Suprapubic skin (tissue), 4 donors: ENCODE measurements at regions not wholly inside any gene's neighbourhood (a gene's known extent, or its start where the extent isn't known, plus 50 kb on each side); places are given as distances from the start of the nearest gene placed in this dataset.

Source experiments
- DNase-seq, 2 donors: peaks; one replicate each; pipeline ENCODE4 v3.0.0-alpha.2; 2019; ENCODE audit warnings: low spot score in 2 of 2
- H3K27ac ChIP-seq: fragments of 200-600 bp; sonication (generic); one replicate; pipeline ENCODE4 v1.5.1; 2019
- H3K27me3 ChIP-seq: fragments of 200-600 bp; sonication (generic); one replicate; pipeline ENCODE4 v1.5.1; 2019
- H3K36me3 ChIP-seq: fragments of 200-600 bp; sonication (generic); one replicate; pipeline ENCODE4 v1.5.1; 2019
- H3K4me1 ChIP-seq: fragments of 200-600 bp; sonication (generic); one replicate; pipeline ENCODE4 v1.5.1; 2019
- H3K4me3 ChIP-seq: fragments of 200-600 bp; sonication (generic); one replicate; pipeline ENCODE4 v1.5.1; 2019; ENCODE audit warnings: mild to moderate bottlenecking
- H3K9me3 ChIP-seq: fragments of 200-600 bp; sonication (generic); one replicate; pipeline ENCODE4 v1.5.1; 2019
- EP300 ChIP-seq: sonication (generic); formaldehyde crosslinking; IDR thresholded peaks from one replicate; pipeline ENCODE4 v1.6.1; 2017; ENCODE audit warnings: antibody characterized with exemption
- POLR2A ChIP-seq, 2 donors: fragments of 450-650 bp; IDR thresholded peaks; one replicate each; pipeline ENCODE4 v1.6.1; 2017; ENCODE audit warnings: antibody characterized with exemption in 2 of 2, mild to moderate bottlenecking in 2 of 2, moderate library complexity in 2 of 2
- POLR2AphosphoS5 ChIP-seq, 3 donors: sonication (generic); formaldehyde crosslinking; IDR thresholded peaks; one replicate each; pipeline ENCODE4 v1.6.1; 2017; ENCODE audit warnings: antibody characterized with exemption in 3 of 3
- WGBS: methylation state at CpG from one replicate; pipeline ENCODE4 v1.1.5; 2018; 5-methylcytosine and 5-hydroxymethylcytosine counted together
- TF ChIP-seq, protein P1 (sequence below), 2 donors: fragments of 200-600 bp in 1 of 2; fragments of 450-650 bp in 1 of 2; sonication (generic) in 1 of 2; IDR thresholded peaks; one replicate each; pipeline ENCODE4 v1.5.1; 2016 to 2019; ENCODE audit warnings: antibody characterized with exemption in 2 of 2, mild to moderate bottlenecking in 1 of 2, moderate library complexity in 1 of 2

- Histone ChIP-seq H3K9me3 (no peaks in the 10 kb centered on the region), H3K27me3 (peaks cover 59% of the 10 kb centered on the region), H3K36me3 (no peaks in the 10 kb centered on the region), H3K27ac (no peak overlapping the region), H3K4me1 (peaks cover 6% of the 10 kb centered on the region), H3K4me3 (no peak overlapping the region)
- WGBS: 21% methylated on average over 15 of the region's 19 CpGs
- peak in 1 of 2 donors; percentile 24 for DNase-seq
- TF ChIP-seq POLR2AphosphoS5 (IDR thresholded peaks at IDR 0.05): no peak
- TF ChIP-seq, protein P1, sequence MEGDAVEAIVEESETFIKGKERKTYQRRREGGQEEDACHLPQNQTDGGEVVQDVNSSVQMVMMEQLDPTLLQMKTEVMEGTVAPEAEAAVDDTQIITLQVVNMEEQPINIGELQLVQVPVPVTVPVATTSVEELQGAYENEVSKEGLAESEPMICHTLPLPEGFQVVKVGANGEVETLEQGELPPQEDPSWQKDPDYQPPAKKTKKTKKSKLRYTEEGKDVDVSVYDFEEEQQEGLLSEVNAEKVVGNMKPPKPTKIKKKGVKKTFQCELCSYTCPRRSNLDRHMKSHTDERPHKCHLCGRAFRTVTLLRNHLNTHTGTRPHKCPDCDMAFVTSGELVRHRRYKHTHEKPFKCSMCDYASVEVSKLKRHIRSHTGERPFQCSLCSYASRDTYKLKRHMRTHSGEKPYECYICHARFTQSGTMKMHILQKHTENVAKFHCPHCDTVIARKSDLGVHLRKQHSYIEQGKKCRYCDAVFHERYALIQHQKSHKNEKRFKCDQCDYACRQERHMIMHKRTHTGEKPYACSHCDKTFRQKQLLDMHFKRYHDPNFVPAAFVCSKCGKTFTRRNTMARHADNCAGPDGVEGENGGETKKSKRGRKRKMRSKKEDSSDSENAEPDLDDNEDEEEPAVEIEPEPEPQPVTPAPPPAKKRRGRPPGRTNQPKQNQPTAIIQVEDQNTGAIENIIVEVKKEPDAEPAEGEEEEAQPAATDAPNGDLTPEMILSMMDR (IDR thresholded peaks at IDR 0.05): peak; percentile 42 to 85
These were observed 221.0 kb upstream of the CSF3R start for GRCh38 chr1:36703526-36704208.

DNA sequence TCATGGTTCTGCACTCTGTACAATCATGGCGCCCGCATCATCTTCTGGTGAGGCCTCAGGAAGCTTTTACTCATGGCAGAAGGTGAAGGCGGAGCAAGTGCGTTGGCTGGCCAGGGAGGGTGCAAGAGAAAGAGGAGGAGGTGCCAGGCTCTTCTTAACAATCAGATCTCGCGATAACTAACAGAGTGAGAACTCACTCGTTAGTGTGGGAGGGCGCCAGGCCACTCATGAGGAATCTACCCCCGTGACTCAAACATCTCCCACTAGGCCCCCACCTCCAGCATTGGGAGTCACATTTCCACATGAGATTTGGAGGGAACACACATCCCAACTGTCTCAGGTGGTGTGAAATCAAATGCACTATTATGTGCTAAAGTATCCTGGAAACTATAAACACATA, 220.2 kb upstream of the CSF3R start:
- Histone ChIP-seq H3K27me3 (peaks cover 61% of the 10 kb centered on the region), H3K9me3 (no peaks in the 10 kb centered on the region), H3K4me1 (peaks cover 6% of the 10 kb centered on the region), H3K27ac (no peak overlapping the region), H3K36me3 (no peaks in the 10 kb centered on the region), H3K4me3 (no peak overlapping the region)
- DNase-seq: no peak
- WGBS: 83% methylated on average over 9 of the region's 9 CpGs
- TF ChIP-seq POLR2AphosphoS5 (IDR thresholded peaks at IDR 0.05) (no peak), POLR2A (IDR thresholded peaks at IDR 0.05) (no peak), EP300 (no peak)
- TF ChIP-seq, protein P1 (IDR thresholded peaks at IDR 0.05): no peak

DNA sequence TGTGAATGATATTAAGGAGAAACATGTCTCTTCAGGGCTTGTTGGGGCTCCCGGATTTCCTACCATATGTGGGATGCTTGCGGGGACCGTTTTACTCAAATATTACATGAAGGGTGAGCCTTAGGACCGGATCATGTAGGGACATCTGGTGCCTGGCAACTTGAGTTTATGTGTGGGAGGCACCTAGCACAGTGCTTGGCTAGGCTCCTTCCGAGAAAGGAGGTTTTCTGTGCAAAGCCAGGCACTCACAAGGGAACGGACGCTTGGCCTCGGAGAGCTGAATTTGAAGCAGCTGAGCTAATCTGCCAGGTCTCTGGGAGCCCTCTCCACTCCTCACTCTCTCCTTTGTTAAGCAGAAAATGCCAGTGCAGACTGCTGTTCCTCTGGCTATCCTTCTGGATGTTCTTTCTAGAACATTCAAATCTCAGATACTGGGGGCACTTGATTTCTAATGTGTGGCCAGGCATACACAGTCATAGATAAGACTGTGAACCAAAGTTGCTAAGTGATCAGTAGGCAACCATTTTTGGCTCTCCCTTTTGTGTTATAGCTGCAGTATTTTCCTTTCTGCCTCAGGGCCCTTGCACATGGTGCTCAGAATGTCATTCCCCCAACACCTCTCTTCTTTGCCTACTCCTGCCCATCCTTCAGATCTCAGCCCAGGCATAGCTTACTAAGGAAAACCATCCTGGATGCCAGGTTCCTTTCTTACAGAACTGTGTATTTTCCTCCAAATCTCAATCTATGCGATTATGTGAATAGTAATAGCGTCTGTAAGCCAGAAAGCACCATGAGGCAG, 216.6 kb upstream of the CSF3R start:
- no peak for DNase-seq
- peaks cover 59% of the 10 kb centered on the region for H3K27me3 ChIP-seq

GRCh38 chr1:36697836-36698605, 215.3 kb upstream of the CSF3R start:
- H3K27ac ChIP-seq: no peak overlapping the region
- DNase-seq: no peak
- H3K9me3 ChIP-seq: no peaks in the 10 kb centered on the region
- no peaks in the 10 kb centered on the region for H3K4me1 ChIP-seq
- no peak for TF ChIP-seq EP300
- peaks cover 68% of the 10 kb centered on the region for H3K27me3 ChIP-seq
- H3K4me3 ChIP-seq: no peak overlapping the region
- no peaks in the 10 kb centered on the region for H3K36me3 ChIP-seq
- WGBS: 45% methylated on average over 4 of the region's 4 CpGs

More for the DNA sequence above, 216.6 kb upstream of the CSF3R start:
- Histone ChIP-seq H3K27ac (no peak overlapping the region), H3K36me3 (no peaks in the 10 kb centered on the region), H3K4me3 (no peak overlapping the region), H3K9me3 (no peaks in the 10 kb centered on the region), H3K4me1 (peaks cover 6% of the 10 kb centered on the region)
- WGBS: 34% methylated on average over 10 of the region's 10 CpGs
- TF ChIP-seq, protein P1 (IDR thresholded peaks at IDR 0.05): no peak

DNA sequence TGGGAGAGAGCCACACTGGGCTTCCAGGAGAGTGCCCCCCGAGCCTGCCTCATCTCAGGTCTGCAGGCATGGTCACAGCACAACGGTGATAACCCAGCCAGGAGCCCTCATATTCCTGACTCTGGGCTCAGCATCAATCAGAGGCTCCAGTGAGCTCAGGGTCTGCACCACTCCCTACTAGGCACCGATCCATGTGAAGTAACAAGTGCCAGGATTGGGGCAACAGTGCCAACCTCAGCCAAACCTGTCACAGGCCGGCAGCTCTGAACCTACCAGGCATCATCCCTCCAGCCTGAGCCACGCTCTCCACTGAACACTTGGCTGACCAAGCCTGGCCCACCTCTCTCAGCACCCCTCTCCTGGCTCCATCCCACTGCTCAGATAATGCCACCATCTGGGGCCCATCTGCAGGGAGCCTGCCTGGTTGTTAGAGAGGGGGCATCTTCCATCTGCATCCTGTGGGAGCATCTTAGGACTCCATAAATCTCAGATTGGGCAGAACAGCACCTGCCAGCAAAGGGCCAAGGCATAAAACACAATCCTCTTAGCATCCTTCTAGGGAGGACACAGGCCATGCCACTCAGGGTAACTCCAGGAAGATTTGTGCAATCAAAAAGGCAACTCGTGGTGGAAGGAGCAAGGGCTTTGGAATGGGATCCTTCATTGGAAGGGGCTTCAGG, 213.7 kb upstream of the CSF3R start:
- WGBS: 60% methylated on average over 4 of the region's 6 CpGs
- Histone ChIP-seq H3K27me3 (peaks cover 78% of the 10 kb centered on the region), H3K27ac (no peak overlapping the region), H3K9me3 (no peaks in the 10 kb centered on the region), H3K36me3 (no peaks in the 10 kb centered on the region), H3K4me3 (no peak overlapping the region), H3K4me1 (no peaks in the 10 kb centered on the region)
- DNase-seq: no peak
- no peak for TF ChIP-seq POLR2A (IDR thresholded peaks at IDR 0.05)
- TF ChIP-seq, protein P1 (IDR thresholded peaks at IDR 0.05): no peak
- no peak for TF ChIP-seq EP300
- no peak for TF ChIP-seq POLR2AphosphoS5 (IDR thresholded peaks at IDR 0.05)
